ENCODE measurements at regions not wholly inside any gene's neighbourhood (a gene's known extent, or its start where the extent isn't known, plus 50 kb on each side); places are given as distances from the start of the nearest gene placed in this dataset.

GRCh38 chr14:82449926-82450468 lies 916.3 kb upstream of the SEL1L start:
- TF ChIP-seq EP300 (IDR thresholded peaks at IDR 0.05; ENCODE audit: low read depth) (no peak), CTCF (IDR thresholded peaks at IDR 0.05) (no peak)

Measured in transverse colon (tissue), 3 donors.